ENCODE measurements at regions not wholly inside any gene's neighbourhood (a gene's known extent, or its start where the extent isn't known, plus 50 kb on each side); places are given as distances from the start of the nearest gene placed in this dataset.
A peak's percentile ranks its signal among the peaks of the same experiment; 100 is the strongest.

DNA sequence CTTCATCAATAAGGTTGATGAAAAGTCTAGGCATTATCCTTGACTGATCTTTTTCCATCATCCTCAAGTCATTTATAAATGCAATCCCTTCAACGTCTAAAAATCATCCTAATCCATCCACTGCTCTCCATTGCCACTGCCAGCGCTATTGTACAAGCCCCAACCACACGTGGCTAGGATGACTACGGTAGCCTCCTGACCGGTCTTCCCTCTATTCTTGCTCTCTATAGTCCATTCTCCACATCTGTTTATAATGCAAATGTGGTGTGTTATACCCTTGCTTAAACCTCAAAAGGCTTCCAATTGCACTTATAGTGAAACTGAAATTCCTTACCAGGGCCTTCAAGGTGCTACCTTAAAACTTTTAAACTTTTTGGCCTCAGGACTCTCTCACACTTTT lies 410.6 kb upstream of the ADAMTS9 start:
- Histone ChIP-seq H3K4me1 (ENCODE audit: insufficient read depth) (peaks cover 5% of the 10 kb centered on the region), H3K36me3 (no peaks in the 10 kb centered on the region), H3K9me3 (no peaks in the 10 kb centered on the region), H3K27me3 (no peaks in the 10 kb centered on the region), H3K4me3 (no peak overlapping the region), H3K27ac (no peak overlapping the region)
- intact Hi-C loops (cut with DNase I): no loop called here
- no peak for DNase-seq
- TF ChIP-seq, protein P1, sequence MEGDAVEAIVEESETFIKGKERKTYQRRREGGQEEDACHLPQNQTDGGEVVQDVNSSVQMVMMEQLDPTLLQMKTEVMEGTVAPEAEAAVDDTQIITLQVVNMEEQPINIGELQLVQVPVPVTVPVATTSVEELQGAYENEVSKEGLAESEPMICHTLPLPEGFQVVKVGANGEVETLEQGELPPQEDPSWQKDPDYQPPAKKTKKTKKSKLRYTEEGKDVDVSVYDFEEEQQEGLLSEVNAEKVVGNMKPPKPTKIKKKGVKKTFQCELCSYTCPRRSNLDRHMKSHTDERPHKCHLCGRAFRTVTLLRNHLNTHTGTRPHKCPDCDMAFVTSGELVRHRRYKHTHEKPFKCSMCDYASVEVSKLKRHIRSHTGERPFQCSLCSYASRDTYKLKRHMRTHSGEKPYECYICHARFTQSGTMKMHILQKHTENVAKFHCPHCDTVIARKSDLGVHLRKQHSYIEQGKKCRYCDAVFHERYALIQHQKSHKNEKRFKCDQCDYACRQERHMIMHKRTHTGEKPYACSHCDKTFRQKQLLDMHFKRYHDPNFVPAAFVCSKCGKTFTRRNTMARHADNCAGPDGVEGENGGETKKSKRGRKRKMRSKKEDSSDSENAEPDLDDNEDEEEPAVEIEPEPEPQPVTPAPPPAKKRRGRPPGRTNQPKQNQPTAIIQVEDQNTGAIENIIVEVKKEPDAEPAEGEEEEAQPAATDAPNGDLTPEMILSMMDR (IDR thresholded peaks at IDR 0.05): no peak
- TF ChIP-seq POLR2A (IDR thresholded peaks at IDR 0.05) (no peak), EP300 (IDR thresholded peaks at IDR 0.05) (no peak)
- WGBS, 3 donors: 94 to 95% (median 94%) methylated on average over 5 of the region's 5 CpGs

DNA sequence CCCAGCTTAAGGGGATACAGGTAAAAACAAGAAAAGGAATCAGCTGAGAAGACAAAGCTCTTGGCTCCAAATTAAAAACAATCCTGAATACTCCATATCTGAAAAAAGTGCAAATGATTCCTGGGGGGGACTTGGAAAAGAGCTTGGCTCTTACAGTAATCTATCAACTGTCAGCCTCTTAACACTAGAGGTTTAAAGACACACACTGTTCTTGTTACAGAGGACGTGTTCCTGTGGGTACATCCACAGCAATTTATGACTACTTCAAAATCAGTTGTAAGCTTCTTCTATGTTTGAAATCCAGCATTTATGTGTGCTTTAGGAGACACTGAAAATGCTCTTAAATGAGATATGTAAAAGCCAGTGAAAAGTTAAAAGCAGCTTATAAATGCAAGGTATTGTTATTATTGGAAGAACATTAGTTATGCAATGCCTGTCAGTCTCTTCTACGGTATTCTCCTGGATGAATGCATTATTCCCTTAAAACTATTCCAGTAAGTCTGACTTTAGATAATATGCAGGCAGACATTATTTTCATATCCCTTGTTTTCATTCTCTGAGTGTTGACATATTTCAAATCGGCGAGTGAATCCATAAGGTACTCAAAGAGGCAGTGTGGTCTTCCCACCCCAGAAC lies 408.4 kb upstream of the ADAMTS9 start:
- no peaks in the 10 kb centered on the region for H3K27me3 ChIP-seq
- DNase-seq: no peak
- intact Hi-C loops (cut with DNase I): no loop called here
- H3K27ac ChIP-seq: no peak overlapping the region
- no peaks in the 10 kb centered on the region for H3K36me3 ChIP-seq
- TF ChIP-seq, protein P1 (IDR thresholded peaks at IDR 0.05): no peak
- no peak for TF ChIP-seq POLR2A (IDR thresholded peaks at IDR 0.05)
- no peak for TF ChIP-seq EP300 (IDR thresholded peaks at IDR 0.05)
- peaks cover 5% of the 10 kb centered on the region for H3K4me1 ChIP-seq (ENCODE audit: insufficient read depth)
- WGBS, 3 donors: 5 to 24% (median 17%) methylated on average over 4 of the region's 4 CpGs
- no peaks in the 10 kb centered on the region for H3K9me3 ChIP-seq
- H3K4me3 ChIP-seq: no peak overlapping the region

DNA sequence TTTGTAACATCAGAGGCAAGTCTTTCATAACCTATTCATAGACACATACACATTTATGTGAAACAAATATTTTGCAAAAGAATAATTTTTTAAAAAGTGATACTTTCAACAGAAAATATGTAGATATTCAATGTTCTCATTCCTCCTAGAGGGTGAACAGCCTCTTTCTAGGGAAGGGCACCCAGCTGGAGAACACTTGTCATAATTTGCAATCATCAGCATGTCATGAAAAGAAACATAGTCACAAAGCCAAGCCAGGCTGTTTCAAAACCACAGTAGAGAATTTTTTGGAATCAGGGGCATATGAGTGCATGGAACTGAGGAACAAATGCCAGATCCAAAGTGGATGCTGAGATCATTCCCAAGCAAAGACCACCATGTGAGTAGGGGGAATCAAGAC lies 406.9 kb upstream of the ADAMTS9 start:
- peaks cover 5% of the 10 kb centered on the region for H3K4me1 ChIP-seq (ENCODE audit: insufficient read depth)
- intact Hi-C loops (cut with DNase I): no loop called here
- no peak for DNase-seq
- no peak overlapping the region for H3K4me3 ChIP-seq
- no peaks in the 10 kb centered on the region for H3K27me3 ChIP-seq
- TF ChIP-seq EP300 (IDR thresholded peaks at IDR 0.05) (no peak), POLR2A (IDR thresholded peaks at IDR 0.05) (no peak)
- TF ChIP-seq, protein P1 (IDR thresholded peaks at IDR 0.05): no peak
- no peak overlapping the region for H3K27ac ChIP-seq
- no peaks in the 10 kb centered on the region for H3K9me3 ChIP-seq
- H3K36me3 ChIP-seq: no peaks in the 10 kb centered on the region

DNA sequence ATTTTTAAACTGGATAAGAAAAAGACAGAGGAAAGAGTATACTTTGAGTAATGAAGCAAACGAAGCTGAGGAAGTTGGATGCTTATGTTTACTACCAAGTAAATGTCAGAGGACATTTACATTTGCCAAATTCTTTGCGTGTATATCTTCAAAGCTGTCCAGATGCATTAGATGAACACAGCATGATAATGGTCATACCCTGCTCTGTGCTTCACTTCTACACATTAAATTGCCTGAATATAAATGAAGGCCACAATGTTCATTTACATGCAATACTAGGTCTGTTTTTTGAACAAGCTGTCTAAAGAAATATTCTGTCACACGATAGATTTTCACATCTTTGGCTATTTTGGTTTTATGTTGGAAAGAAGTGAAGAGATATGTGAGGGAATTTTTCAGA lies 405.8 kb upstream of the ADAMTS9 start:
- Histone ChIP-seq H3K36me3 (no peaks in the 10 kb centered on the region), H3K9me3 (no peaks in the 10 kb centered on the region), H3K4me1 (ENCODE audit: insufficient read depth) (peaks cover 5% of the 10 kb centered on the region), H3K27me3 (no peaks in the 10 kb centered on the region), H3K4me3 (no peak overlapping the region), H3K27ac (no peak overlapping the region)
- no peak for TF ChIP-seq POLR2A (IDR thresholded peaks at IDR 0.05)
- intact Hi-C loops (cut with DNase I): no loop called here
- WGBS, 3 donors: 50 to 64% (median 64%) methylated on average over 3 of the region's 3 CpGs
- DNase-seq: no peak

DNA sequence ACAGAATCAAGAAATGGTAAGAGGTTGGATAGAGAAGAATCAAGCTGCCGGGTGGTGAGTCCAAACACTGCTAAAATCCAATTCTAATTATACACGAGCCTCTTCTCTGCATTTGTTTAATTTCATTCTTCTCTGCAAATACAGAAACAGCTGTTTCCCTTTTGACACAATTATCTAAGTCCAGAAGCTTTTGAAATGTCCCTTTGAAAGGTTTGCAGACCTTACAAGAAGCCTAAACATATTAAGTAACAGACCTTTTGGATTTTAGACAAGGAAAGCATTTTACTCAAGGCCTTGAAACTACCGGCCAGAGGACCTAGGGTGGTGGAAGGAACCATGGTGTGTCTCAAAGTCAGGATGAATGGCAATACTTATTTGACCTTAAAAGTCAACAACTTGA lies 403.8 kb upstream of the ADAMTS9 start:
- no peak for DNase-seq
- Histone ChIP-seq H3K27ac (peak overlapping the region in 1 of 2 donors; percentile 2), H3K4me3 (no peak overlapping the region), H3K9me3 (no peaks in the 10 kb centered on the region), H3K27me3 (no peaks in the 10 kb centered on the region), H3K36me3 (no peaks in the 10 kb centered on the region), H3K4me1 (ENCODE audit: insufficient read depth) (peaks cover 5% of the 10 kb centered on the region)
- 8 to 27% (median 9%) methylated on average over 3 of the region's 3 CpGs for WGBS, 3 donors
- intact Hi-C loops (cut with DNase I): no loop called here
- TF ChIP-seq, protein P1 (IDR thresholded peaks at IDR 0.05): no peak
- no peak for TF ChIP-seq EP300 (IDR thresholded peaks at IDR 0.05)
- no peak for TF ChIP-seq POLR2A (IDR thresholded peaks at IDR 0.05)

Measured in ovary (tissue), 7 donors.